Activated T-cell treated with anti-CD3 and anti-CD28 coated beads, Interleukin-2, amount 50 U/mL, for 4 hours (primary cell): ENCODE measurements at regions not wholly inside any gene's neighbourhood (a gene's known extent, or its start where the extent isn't known, plus 50 kb on each side); places are given as distances from the start of the nearest gene placed in this dataset.

Source experiments
- ATAC-seq, 2 donors: fragments of 200-7000 bp; cut with Tn5 transposase; one replicate each; pipeline ENCODE4 v1.10.0; 2021
- DNase-seq: peaks from one replicate; pipeline ENCODE4 v3.0.0-alpha.2; 2020
- H3K27me3 Mint-ChIP-seq: one replicate; pipeline ENCODE4 v1.8.0; 2021; ENCODE audit warnings: low read depth, mixed read lengths
- H3K36me3 Mint-ChIP-seq: one replicate; pipeline ENCODE4 v1.8.0; 2022; ENCODE audit warnings: mixed read lengths; ENCODE audit not compliant: insufficient read depth
- H3K4me1 Mint-ChIP-seq: one replicate; pipeline ENCODE4 v1.8.0; 2021; ENCODE audit warnings: low read depth, mixed read lengths
- H3K4me3 Mint-ChIP-seq: one replicate; pipeline ENCODE4 v1.8.0; 2021; ENCODE audit warnings: mild to moderate bottlenecking, moderate library complexity, mixed read lengths
- H3K9me3 Mint-ChIP-seq: one replicate; pipeline ENCODE4 v1.8.0; 2021; ENCODE audit warnings: mixed read lengths

- H3K4me3 Mint-ChIP-seq: no peak overlapping the region
- H3K9me3 Mint-ChIP-seq: no peaks in the 10 kb centered on the region
- no peaks in the 10 kb centered on the region for H3K27me3 Mint-ChIP-seq
- ATAC-seq (no peak), DNase-seq (no peak)
- no peaks in the 10 kb centered on the region for H3K4me1 Mint-ChIP-seq
- H3K36me3 Mint-ChIP-seq: no peaks in the 10 kb centered on the region
These were observed 114.2 kb upstream of the THRB start for GRCh38 chr3:24608701-24609390.

- Mint-ChIP-seq H3K4me3 (no peak overlapping the region), H3K27me3 (no peaks in the 10 kb centered on the region), H3K36me3 (no peaks in the 10 kb centered on the region), H3K9me3 (no peaks in the 10 kb centered on the region), H3K4me1 (no peaks in the 10 kb centered on the region)
- DNase-seq (no peak), ATAC-seq (no peak)
These were observed 119.7 kb upstream of the THRB start for GRCh38 chr3:24614359-24614758.

- H3K9me3 Mint-ChIP-seq: no peaks in the 10 kb centered on the region
- no peaks in the 10 kb centered on the region for H3K36me3 Mint-ChIP-seq
- DNase-seq (no peak), ATAC-seq (no peak)
- H3K4me3 Mint-ChIP-seq: no peak overlapping the region
- H3K27me3 Mint-ChIP-seq: no peaks in the 10 kb centered on the region
- H3K4me1 Mint-ChIP-seq: no peaks in the 10 kb centered on the region
These were observed 120.5 kb upstream of the THRB start for GRCh38 chr3:24615177-24615576.

- H3K9me3 Mint-ChIP-seq: no peaks in the 10 kb centered on the region
- no peak for ATAC-seq
- H3K27me3 Mint-ChIP-seq: no peaks in the 10 kb centered on the region
These were observed 121.6 kb upstream of the THRB start for GRCh38 chr3:24616110-24616829.

GRCh38 chr3:24622138-24622537, 127.5 kb upstream of the THRB start:
- DNase-seq: no peak
- H3K27me3 Mint-ChIP-seq: no peaks in the 10 kb centered on the region
- no peaks in the 10 kb centered on the region for H3K36me3 Mint-ChIP-seq
- ATAC-seq: no peak
- H3K4me3 Mint-ChIP-seq: no peak overlapping the region
- H3K9me3 Mint-ChIP-seq: peaks cover 5% of the 10 kb centered on the region
- H3K4me1 Mint-ChIP-seq: no peaks in the 10 kb centered on the region

More at GRCh38 chr3:24616110-24616829, 121.6 kb upstream of the THRB start:
- no peak for DNase-seq
- Mint-ChIP-seq H3K36me3 (no peaks in the 10 kb centered on the region), H3K4me3 (no peak overlapping the region), H3K4me1 (no peaks in the 10 kb centered on the region)

- Mint-ChIP-seq H3K4me3 (no peak overlapping the region), H3K4me1 (no peaks in the 10 kb centered on the region), H3K9me3 (peaks cover 5% of the 10 kb centered on the region), H3K36me3 (no peaks in the 10 kb centered on the region), H3K27me3 (no peaks in the 10 kb centered on the region)
- no peak for DNase-seq
- ATAC-seq: no peak
These were observed 128.1 kb upstream of the THRB start for GRCh38 chr3:24622696-24623225.

GRCh38 chr3:24623657-24624056, 129.0 kb upstream of the THRB start:
- Mint-ChIP-seq H3K27me3 (no peaks in the 10 kb centered on the region), H3K4me1 (no peaks in the 10 kb centered on the region), H3K9me3 (peaks cover 5% of the 10 kb centered on the region), H3K4me3 (no peak overlapping the region), H3K36me3 (no peaks in the 10 kb centered on the region)
- DNase-seq (no peak), ATAC-seq (no peak)

- DNase-seq: no peak
- Mint-ChIP-seq H3K27me3 (no peaks in the 10 kb centered on the region), H3K9me3 (peaks cover 5% of the 10 kb centered on the region), H3K36me3 (no peaks in the 10 kb centered on the region), H3K4me1 (no peaks in the 10 kb centered on the region), H3K4me3 (no peak overlapping the region)
- ATAC-seq: no peak
These were observed 130.5 kb upstream of the THRB start for GRCh38 chr3:24624938-24625681.

GRCh38 chr3:24628523-24629258, 134.0 kb upstream of the THRB start:
- Mint-ChIP-seq H3K9me3 (peaks cover 5% of the 10 kb centered on the region), H3K27me3 (no peaks in the 10 kb centered on the region), H3K36me3 (no peaks in the 10 kb centered on the region), H3K4me1 (no peaks in the 10 kb centered on the region), H3K4me3 (no peak overlapping the region)
- ATAC-seq (no peak), DNase-seq (no peak)

- no peak for DNase-seq
- Mint-ChIP-seq H3K9me3 (peaks cover 8% of the 10 kb centered on the region), H3K36me3 (no peaks in the 10 kb centered on the region), H3K4me1 (no peaks in the 10 kb centered on the region), H3K4me3 (no peak overlapping the region), H3K27me3 (no peaks in the 10 kb centered on the region)
- ATAC-seq: no peak
These were observed 136.8 kb upstream of the THRB start for GRCh38 chr3:24631481-24631880.

GRCh38 chr3:24639061-24639460, 144.4 kb upstream of the THRB start:
- no peak for ATAC-seq
- Mint-ChIP-seq H3K4me3 (no peak overlapping the region), H3K4me1 (no peaks in the 10 kb centered on the region), H3K9me3 (peaks cover 19% of the 10 kb centered on the region), H3K36me3 (no peaks in the 10 kb centered on the region), H3K27me3 (no peaks in the 10 kb centered on the region)
- DNase-seq: no peak

- Mint-ChIP-seq H3K27me3 (no peaks in the 10 kb centered on the region), H3K4me3 (no peak overlapping the region), H3K9me3 (peaks cover 24% of the 10 kb centered on the region), H3K4me1 (no peaks in the 10 kb centered on the region), H3K36me3 (no peaks in the 10 kb centered on the region)
- no peak for DNase-seq
- ATAC-seq: no peak
These were observed 145.1 kb upstream of the THRB start for GRCh38 chr3:24639481-24640329.

- Mint-ChIP-seq H3K9me3 (peaks cover 20% of the 10 kb centered on the region), H3K27me3 (no peaks in the 10 kb centered on the region), H3K4me1 (no peaks in the 10 kb centered on the region), H3K36me3 (no peaks in the 10 kb centered on the region), H3K4me3 (no peak overlapping the region)
- DNase-seq: no peak
- ATAC-seq: no peak
These were observed 145.8 kb upstream of the THRB start for GRCh38 chr3:24640330-24640877.
